ENCODE measurements at regions not wholly inside any gene's neighbourhood (a gene's known extent, or its start where the extent isn't known, plus 50 kb on each side); places are given as distances from the start of the nearest gene placed in this dataset.

DNA sequence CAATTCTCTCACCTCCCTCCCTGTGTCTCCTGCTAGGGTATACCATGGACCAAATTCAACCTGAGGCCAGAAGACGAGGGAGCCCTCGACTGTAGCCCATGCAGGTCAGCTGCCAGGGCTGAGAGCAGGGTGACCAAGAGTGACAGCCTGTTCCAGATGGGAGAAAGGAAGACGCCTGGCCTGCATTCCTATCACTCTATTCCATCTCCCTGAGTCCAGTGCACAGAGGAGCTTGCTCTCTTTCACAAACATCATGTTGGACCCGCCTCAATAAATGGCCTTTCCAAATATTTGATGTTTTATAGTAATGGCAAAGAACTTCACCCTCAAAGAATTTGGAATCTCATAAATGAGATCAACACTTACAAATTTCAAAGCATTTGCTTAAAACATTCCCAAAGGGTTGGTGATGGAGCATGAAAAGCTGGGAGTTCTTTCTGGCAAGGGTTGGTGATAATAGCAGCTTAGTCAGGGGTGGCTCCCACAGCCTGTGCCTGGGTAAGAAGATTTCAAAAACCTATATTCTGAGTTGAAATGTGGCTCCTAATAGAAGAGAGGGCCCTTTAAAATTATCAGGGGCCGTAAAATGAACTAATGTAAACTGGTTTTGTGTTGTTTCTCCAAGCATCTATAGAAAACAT is 393.1 kb downstream of the EFNA5 start:
- FAIRE-seq = no peak
- Histone ChIP-seq H3K9me1 (replicated peaks; ENCODE audit: control insufficient read depth, extremely low read depth, insufficient read depth, low read length) (no peaks in the 10 kb centered on the region), H3K9ac (replicated peaks; ENCODE audit: extremely low read depth, insufficient read depth, low read length) (no peak overlapping the region), H3K79me2 (ENCODE audit: control insufficient read depth, insufficient read depth, low read length) (no peaks in the 10 kb centered on the region), H3K4me1 (ENCODE audit: control insufficient read depth, extremely low read depth, insufficient read depth, low read length) (peaks cover 5% of the 10 kb centered on the region), H3K27ac (ENCODE audit: insufficient read depth, low read depth, low read length) (no peak overlapping the region), H3K4me3 (replicated peaks in 1 of 3; ENCODE audit: insufficient read depth in 1 of 3, low read depth in 1 of 3, low read length in 3 of 3) (no peak overlapping the region), H2AFZ (ENCODE audit: low read depth, low read length) (no peak overlapping the region), H3K36me3 (ENCODE audit: control insufficient read depth in 2 of 2, extremely low read depth in 1 of 2, insufficient read depth in 2 of 2, low read length in 2 of 2) (no peaks in the 10 kb centered on the region), H3K9me3 (replicated peaks; ENCODE audit: control insufficient read depth, insufficient read depth, low read length) (no peaks in the 10 kb centered on the region), H3K27me3 (ENCODE audit: control insufficient read depth in 2 of 2, insufficient read depth in 2 of 2, low read length in 2 of 2) (no peaks in the 10 kb centered on the region), H4K20me1 (replicated peaks; ENCODE audit: control insufficient read depth, extremely low read depth, insufficient read depth, low read length) (no peaks in the 10 kb centered on the region), H3K4me2 (ENCODE audit: insufficient read depth, low read length) (no peak overlapping the region)
- intact Hi-C loops (cut with micrococcal nuclease) = no loop called here
- ChIA-PET CTCF (no interaction called here), POLR2A (no interaction called here)
- no TSS peak for BruUV-seq (replicated peaks)
- TF ChIP-seq JUN (IDR thresholded peaks at IDR 0.05; ENCODE audit: borderline replicate concordance, insufficient read depth, insufficient read length, low read depth) (no peak), POLR2AphosphoS5 (IDR thresholded peaks at IDR 0.05; ENCODE audit: insufficient read depth, low read depth, low read length) (no peak), POLR2A (IDR thresholded peaks at IDR 0.05; ENCODE audit: low read depth, low read length) (no peak), GATA2 (IDR thresholded peaks at IDR 0.05; ENCODE audit: insufficient read depth, insufficient read length, low read depth, low read length) (no peak), FOS (IDR thresholded peaks at IDR 0.05; ENCODE audit: borderline replicate concordance, insufficient read depth, low read length) (no peak), EZH2 (IDR thresholded peaks at IDR 0.05; ENCODE audit: borderline replicate concordance, low read depth, low read length, severe bottlenecking) (no peak), MYC (IDR thresholded peaks at IDR 0.05; ENCODE audit: low read depth, low read length) (no peak)
- TF ChIP-seq, protein P1, sequence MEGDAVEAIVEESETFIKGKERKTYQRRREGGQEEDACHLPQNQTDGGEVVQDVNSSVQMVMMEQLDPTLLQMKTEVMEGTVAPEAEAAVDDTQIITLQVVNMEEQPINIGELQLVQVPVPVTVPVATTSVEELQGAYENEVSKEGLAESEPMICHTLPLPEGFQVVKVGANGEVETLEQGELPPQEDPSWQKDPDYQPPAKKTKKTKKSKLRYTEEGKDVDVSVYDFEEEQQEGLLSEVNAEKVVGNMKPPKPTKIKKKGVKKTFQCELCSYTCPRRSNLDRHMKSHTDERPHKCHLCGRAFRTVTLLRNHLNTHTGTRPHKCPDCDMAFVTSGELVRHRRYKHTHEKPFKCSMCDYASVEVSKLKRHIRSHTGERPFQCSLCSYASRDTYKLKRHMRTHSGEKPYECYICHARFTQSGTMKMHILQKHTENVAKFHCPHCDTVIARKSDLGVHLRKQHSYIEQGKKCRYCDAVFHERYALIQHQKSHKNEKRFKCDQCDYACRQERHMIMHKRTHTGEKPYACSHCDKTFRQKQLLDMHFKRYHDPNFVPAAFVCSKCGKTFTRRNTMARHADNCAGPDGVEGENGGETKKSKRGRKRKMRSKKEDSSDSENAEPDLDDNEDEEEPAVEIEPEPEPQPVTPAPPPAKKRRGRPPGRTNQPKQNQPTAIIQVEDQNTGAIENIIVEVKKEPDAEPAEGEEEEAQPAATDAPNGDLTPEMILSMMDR (IDR thresholded peaks at IDR 0.05; ENCODE audit: extremely low read depth in 1 of 2, insufficient read depth in 1 of 2, low read depth in 1 of 2, low read length in 2 of 2) = no peak
- TF ChIP-seq, protein P2, sequence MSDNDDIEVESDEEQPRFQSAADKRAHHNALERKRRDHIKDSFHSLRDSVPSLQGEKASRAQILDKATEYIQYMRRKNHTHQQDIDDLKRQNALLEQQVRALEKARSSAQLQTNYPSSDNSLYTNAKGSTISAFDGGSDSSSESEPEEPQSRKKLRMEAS (IDR thresholded peaks at IDR 0.05; ENCODE audit: insufficient read depth, insufficient read length) = no peak
- DNase-seq (ENCODE audit: low read depth, low spot score) = no peak
- dilution Hi-C loops (cut with MboI; ENCODE audit: extremely low pct_ligation_motif_present, low sequenced_read_pairs) = no loop called here

All from endothelial cell of umbilical vein (primary cell).